ENCODE measurements at regions not wholly inside any gene's neighbourhood (a gene's known extent, or its start where the extent isn't known, plus 50 kb on each side); places are given as distances from the start of the nearest gene placed in this dataset.

GRCh38 chr6:144395826-144396225, 110.7 kb downstream of the UTRN start:
- Histone ChIP-seq H2BK5ac (ENCODE audit: low read depth, low read length) (no peak overlapping the region), H2BK12ac (ENCODE audit: low read depth, low read length) (no peak overlapping the region), H3K4me2 (ENCODE audit: insufficient read depth in 1 of 2, low read depth in 2 of 2, low read length in 2 of 2) (no peak overlapping the region), H4K91ac (replicated peaks; ENCODE audit: insufficient read length, low read length) (no peak overlapping the region), H2AK5ac (ENCODE audit: low read depth, low read length) (no peak overlapping the region), H2AFZ (ENCODE audit: low read length) (no peak overlapping the region), H4K20me1 (replicated peaks in 1 of 2; ENCODE audit: control insufficient read depth in 1 of 2, insufficient read depth in 2 of 2, low read length in 2 of 2) (no peaks in the 10 kb centered on the region), H3K4ac (replicated peaks; ENCODE audit: insufficient read length, low read depth, low read length) (no peak overlapping the region), H3K18ac (ENCODE audit: extremely low read depth, low read length) (no peak overlapping the region), H3K79me2 (ENCODE audit: control insufficient read depth in 1 of 2, insufficient read depth in 2 of 2, low read length in 2 of 2) (peaks cover 0 to 33% of the 10 kb centered on the region in 2 experiments; a peak in 1 of 4 replicates), H3K4me3 (ENCODE audit: extremely low read depth in 1 of 4, insufficient read depth in 2 of 4, low read depth in 3 of 4, low read length in 4 of 4) (no peak overlapping the region), H2BK15ac (ENCODE audit: low read length) (no peak overlapping the region), H4K5ac (ENCODE audit: insufficient read length, low read depth, low read length) (no peak overlapping the region), H3K9me3 (ENCODE audit: insufficient read depth in 2 of 2, low read depth in 1 of 2, low read length in 1 of 2) (peaks cover 4 to 7% of the 10 kb centered on the region in 2 experiments; a peak in 2 of 4 replicates), H3K27ac (ENCODE audit: low read depth, low read length) (no peak overlapping the region), H3K36me3 (ENCODE audit: control insufficient read depth in 2 of 4, insufficient read depth in 4 of 4, low read length in 3 of 4) (peaks cover 0 to 3% (median 0%) of the 10 kb centered on the region in 4 experiments; a peak in 1 of 8 replicates), H2BK120ac (replicated peaks; ENCODE audit: low read depth, low read length) (no peak overlapping the region), H3K23me2 (ENCODE audit: low read depth, low read length) (no peaks in the 10 kb centered on the region), H2BK20ac (ENCODE audit: low read length) (no peak overlapping the region), H3K23ac (ENCODE audit: insufficient read length) (no peak overlapping the region), H3K27me3 (replicated peaks in 1 of 4; ENCODE audit: control insufficient read depth in 3 of 4, extremely low read depth in 1 of 4, insufficient read depth in 3 of 4, low read length in 3 of 4) (no peaks in the 10 kb centered on the region), H3K56ac (replicated peaks; ENCODE audit: insufficient read length, low read depth, low read length) (no peak overlapping the region), H4K8ac (ENCODE audit: extremely low read depth, insufficient read depth, low read length) (no peak overlapping the region), H3K9ac (replicated peaks in 1 of 4; ENCODE audit: extremely low read depth in 1 of 4, low read depth in 3 of 4, low read length in 3 of 4) (no peak overlapping the region), H3K4me1 (replicated peaks in 1 of 4; ENCODE audit: control insufficient read depth in 3 of 4, insufficient read depth in 4 of 4, low read length in 3 of 4) (no peaks in the 10 kb centered on the region; a peak in 1 of 7 replicates), H3K79me1 (ENCODE audit: low read depth, low read length) (0 out of 2 replicates have a peak, but pooled peaks cover 3% of the 10 kb centered on the region), H3K14ac (ENCODE audit: insufficient read length) (no peak overlapping the region)
- 84% methylated on average over 1 of the region's 1 CpG; no CpG with 5 or more reads in 1 of the 2 experiments for WGBS, 2 experiments (ENCODE audit: extremely low coverage in 1 of 2, insufficient coverage in 1 of 2, insufficient read length in 1 of 2, insufficient replicate concordance in 2 of 2, low coverage in 1 of 2, low lambda C conversion rate in 2 of 2, missing lambda C conversion rate in 1 of 2)
- ChIA-PET POLR2A (ENCODE audit: partially characterized antibody) (no interaction called here), CTCF (ENCODE audit: partially characterized antibody) (no interaction called here)
- no peak for DNase-seq (ENCODE audit: low read depth in 1 of 2, low spot score in 2 of 2)
- FAIRE-seq, result no peak
- TF ChIP-seq RBBP5 (IDR thresholded peaks at IDR 0.05; ENCODE audit: borderline replicate concordance, low read depth, low read length) (no peak), HDAC2 (IDR thresholded peaks at IDR 0.05; ENCODE audit: borderline replicate concordance in 1 of 2, low read depth in 2 of 2, low read length in 2 of 2) (no peak), E2F6 (IDR thresholded peaks at IDR 0.05) (no peak), TAF7 (optimal IDR thresholded peaks at IDR 0.05; ENCODE audit: borderline replicate concordance, low read depth, low read length) (no peak), HDAC6 (IDR thresholded peaks at IDR 0.05; ENCODE audit: low read depth, low read length) (no peak), ATF2 (IDR thresholded peaks at IDR 0.05; ENCODE audit: low read length) (no peak), ASH2L (IDR thresholded peaks at IDR 0.05; ENCODE audit: low read length) (no peak), KDM4A (IDR thresholded peaks at IDR 0.05; ENCODE audit: low read depth, low read length, severe bottlenecking) (no peak), POLR2A (IDR thresholded peaks at IDR 0.05; ENCODE audit: control extremely low read depth in 1 of 2, low read depth in 2 of 2, low read length in 2 of 2) (no peak), SIRT6 (IDR thresholded peaks at IDR 0.05; ENCODE audit: low read length) (no peak), SRF (IDR thresholded peaks at IDR 0.05; ENCODE audit: low read depth, low read length) (no peak)

Measured in H1 (cell line).